Upper lobe of left lung (tissue), 6 donors: ENCODE measurements at regions not wholly inside any gene's neighbourhood (a gene's known extent, or its start where the extent isn't known, plus 50 kb on each side); places are given as distances from the start of the nearest gene placed in this dataset.
"Not testable (repeated sequence)": the region's sequence is repeated elsewhere in the genome, so short reads cannot be mapped to it uniquely, and the experiment has no call there.

Experiments used
- ATAC-seq, 2 donors: fragments of 200-7000 bp; cut with Tn5 transposase; one replicate each; pipeline ENCODE4 v1.9.1; 2022; ENCODE audit warnings: mild to moderate bottlenecking in 2 of 2, moderate library complexity in 2 of 2; ENCODE audit not compliant: low FRiP score in 2 of 2
- DNase-seq, 2 donors: peaks; one replicate each; pipeline ENCODE4 v3.0.0-alpha.2; 2019 to 2020
- H3K27ac ChIP-seq, 4 donors: fragments of 200-600 bp; sonication (generic); one replicate each; pipeline ENCODE4 v1.5.1; 2016 to 2019
- H3K27me3 ChIP-seq, 4 donors: fragments of 200-600 bp; sonication (generic); one replicate each; pipeline ENCODE4 v1.5.1; 2017 to 2019
- H3K36me3 ChIP-seq, 4 donors: fragments of 200-600 bp; sonication (generic); one replicate each; pipeline ENCODE4 v1.5.1; 2016 to 2019
- H3K4me1 ChIP-seq, 4 donors: fragments of 200-600 bp; sonication (generic); one replicate each; pipeline ENCODE4 v1.5.1; 2018 to 2019
- H3K4me3 ChIP-seq, 4 donors: fragments of 200-600 bp; sonication (generic); one replicate each; pipeline ENCODE4 v1.5.1; 2017 to 2019; ENCODE audit warnings: mild to moderate bottlenecking in 2 of 4, moderate library complexity in 1 of 4
- H3K9me3 ChIP-seq, 4 donors: fragments of 200-600 bp; sonication (generic); one replicate each; pipeline ENCODE4 v1.5.1; 2018 to 2019
- EP300 ChIP-seq, 4 donors: sonication (generic); formaldehyde crosslinking; IDR thresholded peaks; one replicate each; pipeline ENCODE4 v1.5.1; 2017; ENCODE audit warnings: antibody characterized with exemption in 4 of 4, control low read depth in 2 of 4
- POLR2A ChIP-seq, 4 donors: fragments of 450-650 bp; IDR thresholded peaks; one replicate each; pipeline ENCODE4 v1.5.1; 2016 to 2017; ENCODE audit warnings: antibody characterized with exemption in 4 of 4, mild to moderate bottlenecking in 2 of 4
- POLR2AphosphoS5 ChIP-seq, 2 donors: sonication (generic); formaldehyde crosslinking; IDR thresholded peaks; one replicate each; pipeline ENCODE4 v1.5.1; 2017; ENCODE audit warnings: antibody characterized with exemption in 2 of 2
- WGBS, 2 donors: methylation state at CpG; one replicate each; pipeline ENCODE4 v1.1.5; 2017 to 2018; 5-methylcytosine and 5-hydroxymethylcytosine counted together
- TF ChIP-seq, protein P1 (sequence below), 6 experiments: fragments of 450-650 bp in 4 of 6; fragments of 200-600 bp in 2 of 6; sonication (generic) in 2 of 6; IDR thresholded peaks; one replicate each; pipeline ENCODE4 v1.5.1; 2016 to 2019; ENCODE audit warnings: antibody characterized with exemption in 6 of 6
- donor health status: DM: no; HTN: no; CAD: no; lungs with moderate emphysema.
- donor health status: DM: no; HTN: yes; CAD: no; lungs with severe emphysema.

DNA sequence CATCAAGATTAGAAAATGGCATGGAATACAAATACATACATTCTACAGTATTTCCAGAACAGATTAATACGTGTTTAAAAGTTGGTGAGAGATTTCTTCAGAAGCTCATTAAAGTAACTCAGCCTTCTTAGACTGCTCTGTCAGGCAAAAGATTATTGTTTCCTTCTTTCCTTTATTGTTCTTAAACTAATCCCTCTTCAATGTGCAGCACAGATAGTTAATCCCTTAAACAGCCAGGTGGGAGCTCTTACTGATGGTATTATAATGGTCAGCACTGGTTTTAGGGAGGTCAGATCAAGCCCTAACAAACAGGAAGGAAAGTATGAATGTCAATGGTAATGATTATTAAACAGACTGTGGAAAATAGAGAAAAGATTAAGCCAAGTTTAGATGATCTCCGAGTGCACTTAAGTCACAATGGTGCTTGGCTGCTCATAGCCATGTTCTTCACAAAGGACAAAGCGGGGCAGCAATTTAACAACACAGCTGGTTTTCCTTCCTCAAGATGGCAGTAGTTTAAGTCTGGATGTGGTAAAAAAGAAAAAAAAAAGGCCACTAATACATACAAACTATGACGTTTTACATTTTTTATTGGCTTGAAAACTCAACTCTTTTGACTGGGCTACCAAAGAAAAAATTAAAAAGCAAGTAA is 992.6 kb downstream of the PCDH9 start:
- WGBS, 2 donors, result 72 to 74% methylated on average over 4 of the region's 4 CpGs
- no peak for DNase-seq

GRCh38 chr13:66234159-66234558 is 996.0 kb downstream of the PCDH9 start:
- WGBS, 2 donors, result 64 to 71% methylated on average over 1 of the region's 1 CpG
- no peaks in the 10 kb centered on the region for H3K4me1 ChIP-seq
- DNase-seq (no peak), ATAC-seq (no peak)
- H3K27ac ChIP-seq, result no peak overlapping the region
- H3K9me3 ChIP-seq, result no peaks in the 10 kb centered on the region
- no peaks in the 10 kb centered on the region for H3K36me3 ChIP-seq
- H3K4me3 ChIP-seq, result no peak overlapping the region
- no peaks in the 10 kb centered on the region for H3K27me3 ChIP-seq
- TF ChIP-seq POLR2A (IDR thresholded peaks at IDR 0.05) (no peak), EP300 (IDR thresholded peaks at IDR 0.05) (no peak), POLR2AphosphoS5 (IDR thresholded peaks at IDR 0.05) (no peak)
- TF ChIP-seq, protein P1, sequence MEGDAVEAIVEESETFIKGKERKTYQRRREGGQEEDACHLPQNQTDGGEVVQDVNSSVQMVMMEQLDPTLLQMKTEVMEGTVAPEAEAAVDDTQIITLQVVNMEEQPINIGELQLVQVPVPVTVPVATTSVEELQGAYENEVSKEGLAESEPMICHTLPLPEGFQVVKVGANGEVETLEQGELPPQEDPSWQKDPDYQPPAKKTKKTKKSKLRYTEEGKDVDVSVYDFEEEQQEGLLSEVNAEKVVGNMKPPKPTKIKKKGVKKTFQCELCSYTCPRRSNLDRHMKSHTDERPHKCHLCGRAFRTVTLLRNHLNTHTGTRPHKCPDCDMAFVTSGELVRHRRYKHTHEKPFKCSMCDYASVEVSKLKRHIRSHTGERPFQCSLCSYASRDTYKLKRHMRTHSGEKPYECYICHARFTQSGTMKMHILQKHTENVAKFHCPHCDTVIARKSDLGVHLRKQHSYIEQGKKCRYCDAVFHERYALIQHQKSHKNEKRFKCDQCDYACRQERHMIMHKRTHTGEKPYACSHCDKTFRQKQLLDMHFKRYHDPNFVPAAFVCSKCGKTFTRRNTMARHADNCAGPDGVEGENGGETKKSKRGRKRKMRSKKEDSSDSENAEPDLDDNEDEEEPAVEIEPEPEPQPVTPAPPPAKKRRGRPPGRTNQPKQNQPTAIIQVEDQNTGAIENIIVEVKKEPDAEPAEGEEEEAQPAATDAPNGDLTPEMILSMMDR (IDR thresholded peaks at IDR 0.05), result no peak

More for the DNA sequence above, 992.6 kb downstream of the PCDH9 start:
- H3K4me1 ChIP-seq, result no peaks in the 10 kb centered on the region
- H3K27ac ChIP-seq, result no peak overlapping the region
- H3K27me3 ChIP-seq, result no peaks in the 10 kb centered on the region
- H3K9me3 ChIP-seq, result no peaks in the 10 kb centered on the region
- no peak for ATAC-seq
- H3K4me3 ChIP-seq, result no peak overlapping the region
- no peaks in the 10 kb centered on the region for H3K36me3 ChIP-seq
- TF ChIP-seq POLR2A (IDR thresholded peaks at IDR 0.05) (no peak), EP300 (IDR thresholded peaks at IDR 0.05) (no peak), POLR2AphosphoS5 (IDR thresholded peaks at IDR 0.05) (no peak)
- TF ChIP-seq, protein P1 (IDR thresholded peaks at IDR 0.05), result no peak

GRCh38 chr13:66231958-66232357 is 998.2 kb downstream of the PCDH9 start:
- H3K9me3 ChIP-seq, H3K27ac ChIP-seq, ATAC-seq, DNase-seq, H3K27me3 ChIP-seq, H3K4me3 ChIP-seq, H3K36me3 ChIP-seq, H3K4me1 ChIP-seq: not testable (repeated sequence)
- 86 to 92% methylated on average over 4 to 5 of the region's 6 CpGs for WGBS, 2 donors

- no peak for ATAC-seq
- WGBS, 2 donors, result 75 to 77% methylated on average over 2 of the region's 2 CpGs
- no peaks in the 10 kb centered on the region for H3K4me1 ChIP-seq
Observed at GRCh38 chr13:66225072-66225471, 1005.1 kb downstream of the PCDH9 start.

GRCh38 chr13:66224663-66225062 is 1005.5 kb downstream of the PCDH9 start:
- no peak for TF ChIP-seq EP300 (IDR thresholded peaks at IDR 0.05)
- no peak for TF ChIP-seq POLR2AphosphoS5 (IDR thresholded peaks at IDR 0.05)
- TF ChIP-seq POLR2A (IDR thresholded peaks at IDR 0.05), result no peak
- TF ChIP-seq, protein P1 (IDR thresholded peaks at IDR 0.05), result no peak
- Histone ChIP-seq H3K27me3 (no peaks in the 10 kb centered on the region), H3K36me3 (no peaks in the 10 kb centered on the region), H3K4me3 (no peak overlapping the region), H3K4me1 (no peaks in the 10 kb centered on the region), H3K27ac (no peak overlapping the region), H3K9me3 (no peaks in the 10 kb centered on the region)
- DNase-seq, result no peak
- no peak for ATAC-seq
- WGBS, 2 donors, result 87 to 89% methylated on average over 2 of the region's 2 CpGs

More at GRCh38 chr13:66225072-66225471, 1005.1 kb downstream of the PCDH9 start:
- Histone ChIP-seq H3K27ac (no peak overlapping the region), H3K27me3 (no peaks in the 10 kb centered on the region), H3K9me3 (no peaks in the 10 kb centered on the region), H3K4me3 (no peak overlapping the region), H3K36me3 (no peaks in the 10 kb centered on the region)
- DNase-seq, result no peak
- TF ChIP-seq POLR2A (IDR thresholded peaks at IDR 0.05), result no peak
- TF ChIP-seq, protein P1 (IDR thresholded peaks at IDR 0.05), result no peak
- no peak for TF ChIP-seq EP300 (IDR thresholded peaks at IDR 0.05)
- no peak for TF ChIP-seq POLR2AphosphoS5 (IDR thresholded peaks at IDR 0.05)
